Prostate gland (tissue), 2 donors: ENCODE measurements at regions not wholly inside any gene's neighbourhood (a gene's known extent, or its start where the extent isn't known, plus 50 kb on each side); places are given as distances from the start of the nearest gene placed in this dataset.

ENCODE experiments used
- DNase-seq: peaks from one replicate; pipeline ENCODE4 v3.0.0-alpha.2; 2019; ENCODE audit warnings: low spot score
- H3K27ac ChIP-seq, 2 donors: fragments of 200-600 bp; sonication (generic); 2 replicates each; pipeline ENCODE4 v1.5.1; 2017 to 2019
- H3K27me3 ChIP-seq: fragments of 200-600 bp; sonication (generic); replicated peaks from 2 replicates; pipeline ENCODE4 v1.5.1; 2019; ENCODE audit not compliant: insufficient read depth
- H3K36me3 ChIP-seq, 2 donors: fragments of 200-600 bp; sonication (generic); 1 replicate in 1 of 2; 2 replicates in 1 of 2; pipeline versions ENCODE4 v1.5.1 to v1.8.1; 2017 to 2019
- H3K4me1 ChIP-seq: fragments of 200-600 bp; sonication (generic); replicated peaks from 2 replicates; pipeline ENCODE4 v1.5.1; 2019
- H3K4me3 ChIP-seq, 2 donors: fragments of 200-600 bp; sonication (generic); 2 replicates each; pipeline ENCODE4 v1.5.1; 2017 to 2019
- H3K9me3 ChIP-seq: fragments of 200-600 bp; sonication (generic); 2 replicates; pipeline ENCODE4 v1.5.1; 2017
- CTCF ChIP-seq, 4 experiments: fragments of 200-600 bp in 2 of 4; fragments of 450-650 bp in 2 of 4; sonication (generic) in 2 of 4; IDR thresholded peaks; 1 replicate in 3 of 4; 2 replicates in 1 of 4; pipeline ENCODE4 v1.5.1; 2016 to 2019; ENCODE audit warnings: antibody characterized with exemption in 4 of 4, mild to moderate bottlenecking in 2 of 4, moderate library complexity in 2 of 4
- POLR2A ChIP-seq: fragments of 450-650 bp; IDR thresholded peaks from one replicate; pipeline ENCODE4 v1.6.1; 2016; ENCODE audit warnings: antibody characterized with exemption, mild to moderate bottlenecking
- POLR2AphosphoS5 ChIP-seq: sonication (generic); formaldehyde crosslinking; IDR thresholded peaks from one replicate; pipeline ENCODE4 v1.6.1; 2017; ENCODE audit warnings: antibody characterized with exemption
- WGBS: methylation state at CpG from one replicate; pipeline ENCODE4 v1.1.5; 2018; 5-methylcytosine and 5-hydroxymethylcytosine counted together
- intact Hi-C: fragments of 100-400 bp; cut with DNase I; formaldehyde crosslinking; loops from one replicate; pipeline ENCODE4 v1.14.2; 2022

GRCh38 chr2:30348825-30349224, 98.2 kb upstream of the LCLAT1 start:
- no peaks in the 10 kb centered on the region for H3K4me1 ChIP-seq
- WGBS, result 81% methylated on average over 3 of the region's 3 CpGs
- DNase-seq, result no peak
- TF ChIP-seq POLR2AphosphoS5 (no peak), CTCF (IDR thresholded peaks at IDR 0.05) (no peak), POLR2A (no peak)
- no peaks in the 10 kb centered on the region for H3K9me3 ChIP-seq
- intact Hi-C loops, result no loop called here
- H3K4me3 ChIP-seq, result no peak overlapping the region
- no peaks in the 10 kb centered on the region for H3K27me3 ChIP-seq
- no peaks in the 10 kb centered on the region for H3K36me3 ChIP-seq
- H3K27ac ChIP-seq, result no peak overlapping the region

- TF ChIP-seq POLR2AphosphoS5 (no peak), POLR2A (no peak), CTCF (IDR thresholded peaks at IDR 0.05) (no peak)
- H3K27ac ChIP-seq, result no peak overlapping the region
- 94% methylated on average over 7 of the region's 7 CpGs for WGBS
- no peak overlapping the region for H3K4me3 ChIP-seq
- H3K4me1 ChIP-seq, result no peaks in the 10 kb centered on the region
- no peaks in the 10 kb centered on the region for H3K9me3 ChIP-seq
- no peaks in the 10 kb centered on the region for H3K36me3 ChIP-seq
- no peaks in the 10 kb centered on the region for H3K27me3 ChIP-seq
- intact Hi-C loops, result no loop called here
- DNase-seq, result no peak
Observed at GRCh38 chr2:30349691-30350090, 97.4 kb upstream of the LCLAT1 start.

GRCh38 chr2:30351116-30351515, 95.9 kb upstream of the LCLAT1 start:
- WGBS, result 74% methylated on average over 9 of the region's 9 CpGs
- H3K36me3 ChIP-seq, result no peaks in the 10 kb centered on the region
- intact Hi-C loops, result no loop called here
- no peak for DNase-seq
- H3K27ac ChIP-seq, result no peak overlapping the region
- H3K27me3 ChIP-seq, result no peaks in the 10 kb centered on the region
- TF ChIP-seq POLR2AphosphoS5, result no peak
- TF ChIP-seq POLR2A, result no peak
- TF ChIP-seq CTCF (IDR thresholded peaks at IDR 0.05), result no peak
- no peaks in the 10 kb centered on the region for H3K4me1 ChIP-seq
- H3K4me3 ChIP-seq, result no peak overlapping the region
- no peaks in the 10 kb centered on the region for H3K9me3 ChIP-seq

- Histone ChIP-seq H3K27me3 (no peaks in the 10 kb centered on the region), H3K27ac (no peak overlapping the region), H3K9me3 (no peaks in the 10 kb centered on the region), H3K4me3 (no peak overlapping the region), H3K4me1 (no peaks in the 10 kb centered on the region), H3K36me3 (no peaks in the 10 kb centered on the region)
- DNase-seq, result no peak
- intact Hi-C loops, result no loop called here
- 82% methylated on average over 3 of the region's 3 CpGs for WGBS
- TF ChIP-seq POLR2A (no peak), CTCF (IDR thresholded peaks at IDR 0.05) (no peak), POLR2AphosphoS5 (no peak)
Observed at GRCh38 chr2:30351949-30352348, 95.1 kb upstream of the LCLAT1 start.

- H3K4me1 ChIP-seq, result no peaks in the 10 kb centered on the region
- no peaks in the 10 kb centered on the region for H3K9me3 ChIP-seq
- WGBS, result 95% methylated on average over 2 of the region's 2 CpGs
- intact Hi-C loops, result no loop called here
- no peaks in the 10 kb centered on the region for H3K36me3 ChIP-seq
- TF ChIP-seq POLR2A, result no peak
- TF ChIP-seq POLR2AphosphoS5, result no peak
- TF ChIP-seq CTCF (IDR thresholded peaks at IDR 0.05), result no peak
- H3K4me3 ChIP-seq, result no peak overlapping the region
- no peak for DNase-seq
- H3K27ac ChIP-seq, result no peak overlapping the region
- H3K27me3 ChIP-seq, result no peaks in the 10 kb centered on the region
Observed at GRCh38 chr2:30354150-30354549, 92.9 kb upstream of the LCLAT1 start.
